ENCODE measurements at regions not wholly inside any gene's neighbourhood (a gene's known extent, or its start where the extent isn't known, plus 50 kb on each side); places are given as distances from the start of the nearest gene placed in this dataset.

DNA sequence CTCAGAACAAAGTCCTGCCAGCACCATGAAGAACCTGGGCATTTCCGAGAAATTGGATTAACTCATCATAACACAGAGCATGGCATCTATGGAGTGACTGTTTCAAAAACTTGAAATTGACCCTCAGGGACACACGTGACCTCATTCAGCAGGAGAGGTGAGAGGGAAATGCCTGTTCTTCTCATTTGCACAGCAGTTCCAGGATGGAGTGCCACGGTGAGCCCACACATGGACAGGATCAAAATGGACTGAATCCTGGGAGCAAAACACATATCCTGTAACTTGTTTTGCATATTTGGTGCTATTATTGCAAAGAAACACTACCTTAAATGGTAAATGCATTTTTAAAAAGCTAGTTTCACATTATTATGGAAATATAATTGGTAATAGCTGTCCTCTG lies 256.1 kb upstream of the IRX2 start:
- no peak for TF ChIP-seq CTCF (IDR thresholded peaks at IDR 0.05)
- TF ChIP-seq POLR2A (IDR thresholded peaks at IDR 0.05): no peak

Measured in sigmoid colon (tissue), 3 donors.